Uterus (tissue), 3 donors: ENCODE measurements at regions not wholly inside any gene's neighbourhood (a gene's known extent, or its start where the extent isn't known, plus 50 kb on each side); places are given as distances from the start of the nearest gene placed in this dataset.

Experiments used
- DNase-seq, 2 donors: peaks; one replicate each; pipeline ENCODE4 v3.0.0-alpha.2; 2019 to 2020
- H3K27ac ChIP-seq, 2 donors: fragments of 200-600 bp; sonication (generic); 1 replicate in 1 of 2; 2 replicates in 1 of 2; pipeline ENCODE4 v1.5.1; 2016 to 2018
- H3K27me3 ChIP-seq, 2 donors: fragments of 200-600 bp; sonication (generic); one replicate each; pipeline ENCODE4 v1.5.1; 2018 to 2019; ENCODE audit warnings: control low read depth in 1 of 2
- H3K36me3 ChIP-seq, 2 donors: fragments of 200-600 bp; sonication (generic); one replicate each; pipeline ENCODE4 v1.5.1; 2019; ENCODE audit warnings: control low read depth in 1 of 2
- H3K4me1 ChIP-seq, 2 donors: fragments of 200-600 bp; sonication (generic); one replicate each; pipeline ENCODE4 v1.5.1; 2018 to 2019; ENCODE audit warnings: control low read depth in 1 of 2
- H3K4me3 ChIP-seq, 2 donors: fragments of 200-600 bp; sonication (generic); 1 replicate in 1 of 2; 2 replicates in 1 of 2; pipeline ENCODE4 v1.5.1; 2018 to 2019; ENCODE audit warnings: mild to moderate bottlenecking in 1 of 2
- H3K9me3 ChIP-seq, 2 donors: fragments of 200-600 bp; sonication (generic); one replicate each; pipeline ENCODE4 v1.5.1; 2019; ENCODE audit warnings: control low read depth in 1 of 2
- POLR2A ChIP-seq, 2 donors: fragments of 450-650 bp; IDR thresholded peaks; one replicate each; pipeline ENCODE4 v1.6.1; 2016; ENCODE audit warnings: antibody characterized with exemption in 2 of 2, mild to moderate bottlenecking in 1 of 2, moderate library complexity in 1 of 2
- intact Hi-C: fragments of 100-400 bp; cut with DNase I; formaldehyde crosslinking; loops from one replicate; pipeline ENCODE4 v1.15.1; 2023; ENCODE audit warnings: low total_unique reads
- TF ChIP-seq, protein P1 (sequence below), 4 experiments: fragments of 200-600 bp in 2 of 4; fragments of 450-650 bp in 2 of 4; sonication (generic) in 2 of 4; IDR thresholded peaks; one replicate each; pipeline ENCODE4 v1.5.1; 2016 to 2019; ENCODE audit warnings: antibody characterized with exemption in 4 of 4, mild to moderate bottlenecking in 2 of 4, moderate library complexity in 1 of 4
- donor health status: DM: yes; HTN: yes; CAD: no.

DNA sequence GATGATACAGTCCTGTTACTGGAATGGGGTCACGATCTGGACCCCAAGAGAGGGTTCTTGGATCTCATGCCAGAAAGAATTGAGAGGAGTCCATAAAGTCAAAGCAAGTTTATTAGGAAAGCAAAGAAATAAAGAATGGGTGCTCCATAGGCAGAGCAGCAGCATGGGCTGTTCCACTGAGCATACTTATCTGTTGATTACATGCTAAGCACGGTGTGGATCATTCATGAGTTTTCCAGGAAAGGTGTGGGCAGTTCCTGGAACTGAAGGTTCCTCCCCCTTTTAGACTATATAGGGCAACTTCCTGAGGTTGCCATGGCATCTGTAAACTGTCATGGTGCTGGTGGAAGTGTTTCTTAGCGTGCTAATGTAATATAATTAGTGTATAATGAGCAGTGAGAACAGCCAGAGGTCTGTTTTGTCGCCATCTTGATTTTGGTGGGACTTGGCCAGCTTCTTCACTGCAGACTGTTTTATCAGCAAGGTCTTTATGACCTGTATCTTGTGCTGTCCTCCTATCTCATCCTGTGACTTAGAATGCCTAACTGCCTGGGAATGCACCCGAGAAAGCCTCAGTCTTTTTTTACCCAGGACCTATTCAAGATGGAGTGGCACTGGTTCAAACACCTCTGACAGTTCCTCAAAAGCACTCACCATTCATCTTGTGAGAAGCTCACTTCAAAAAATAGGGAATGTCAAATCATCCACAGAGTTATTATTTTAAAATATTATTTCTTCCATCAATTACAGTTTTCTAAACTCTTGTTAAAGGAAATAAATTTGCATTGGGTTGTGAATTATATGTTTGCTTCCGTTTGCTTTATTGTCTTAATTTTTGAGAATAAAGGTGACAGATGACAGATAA lies 1358.8 kb upstream of the TMEM132C start:
- no peaks in the 10 kb centered on the region for H3K36me3 ChIP-seq
- H3K4me1 ChIP-seq: no peaks in the 10 kb centered on the region
- TF ChIP-seq, protein P1, sequence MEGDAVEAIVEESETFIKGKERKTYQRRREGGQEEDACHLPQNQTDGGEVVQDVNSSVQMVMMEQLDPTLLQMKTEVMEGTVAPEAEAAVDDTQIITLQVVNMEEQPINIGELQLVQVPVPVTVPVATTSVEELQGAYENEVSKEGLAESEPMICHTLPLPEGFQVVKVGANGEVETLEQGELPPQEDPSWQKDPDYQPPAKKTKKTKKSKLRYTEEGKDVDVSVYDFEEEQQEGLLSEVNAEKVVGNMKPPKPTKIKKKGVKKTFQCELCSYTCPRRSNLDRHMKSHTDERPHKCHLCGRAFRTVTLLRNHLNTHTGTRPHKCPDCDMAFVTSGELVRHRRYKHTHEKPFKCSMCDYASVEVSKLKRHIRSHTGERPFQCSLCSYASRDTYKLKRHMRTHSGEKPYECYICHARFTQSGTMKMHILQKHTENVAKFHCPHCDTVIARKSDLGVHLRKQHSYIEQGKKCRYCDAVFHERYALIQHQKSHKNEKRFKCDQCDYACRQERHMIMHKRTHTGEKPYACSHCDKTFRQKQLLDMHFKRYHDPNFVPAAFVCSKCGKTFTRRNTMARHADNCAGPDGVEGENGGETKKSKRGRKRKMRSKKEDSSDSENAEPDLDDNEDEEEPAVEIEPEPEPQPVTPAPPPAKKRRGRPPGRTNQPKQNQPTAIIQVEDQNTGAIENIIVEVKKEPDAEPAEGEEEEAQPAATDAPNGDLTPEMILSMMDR (IDR thresholded peaks at IDR 0.05): no peak
- no peak for TF ChIP-seq POLR2A (IDR thresholded peaks at IDR 0.05)
- intact Hi-C loops: no loop called here
- no peaks in the 10 kb centered on the region for H3K9me3 ChIP-seq
- no peak overlapping the region for H3K27ac ChIP-seq
- no peaks in the 10 kb centered on the region for H3K27me3 ChIP-seq
- no peak overlapping the region for H3K4me3 ChIP-seq
- no peak for DNase-seq

DNA sequence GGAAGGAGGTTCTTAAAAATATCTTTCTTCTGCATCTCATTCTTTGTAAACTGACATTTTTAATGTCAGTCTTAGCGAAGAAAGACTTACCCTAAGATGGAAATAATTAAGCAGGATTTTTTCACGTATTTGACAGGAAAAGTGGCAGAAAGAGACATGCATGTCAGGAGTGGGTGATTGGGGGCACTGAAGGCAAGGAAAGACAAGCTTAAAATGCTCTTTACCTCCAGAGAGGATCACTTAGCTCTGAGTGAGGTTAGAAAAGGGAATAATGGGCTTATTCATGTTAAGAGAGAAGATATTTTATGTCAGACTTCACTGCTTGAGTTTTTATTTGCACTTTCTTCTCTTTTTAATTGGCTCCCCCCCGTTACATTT lies 1358.2 kb upstream of the TMEM132C start:
- Histone ChIP-seq H3K4me1 (no peaks in the 10 kb centered on the region), H3K4me3 (no peak overlapping the region), H3K27me3 (no peaks in the 10 kb centered on the region), H3K36me3 (no peaks in the 10 kb centered on the region), H3K9me3 (no peaks in the 10 kb centered on the region), H3K27ac (no peak overlapping the region)
- DNase-seq: no peak
- intact Hi-C loops: no loop called here
- TF ChIP-seq, protein P1 (IDR thresholded peaks at IDR 0.05): no peak
- no peak for TF ChIP-seq POLR2A (IDR thresholded peaks at IDR 0.05)

DNA sequence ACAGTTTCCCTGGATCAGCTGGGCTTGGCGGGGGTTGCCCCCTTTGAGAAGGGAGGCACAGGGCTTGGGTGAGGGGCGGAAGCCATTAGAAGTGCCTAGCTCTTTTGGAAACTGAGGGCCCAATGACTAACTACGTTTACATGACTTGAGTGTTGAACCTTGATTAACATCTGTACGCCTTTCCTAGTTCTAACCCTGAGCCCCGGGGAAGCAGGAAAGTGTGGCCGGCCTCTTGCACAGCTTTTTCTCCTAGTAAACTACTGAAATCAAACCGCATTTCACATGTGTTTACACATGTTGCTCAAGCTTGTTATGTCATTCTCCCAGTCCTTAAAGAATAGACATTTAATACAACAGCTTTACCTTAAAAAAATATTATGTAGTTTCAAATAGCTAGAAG lies 1356.4 kb upstream of the TMEM132C start:
- TF ChIP-seq POLR2A (IDR thresholded peaks at IDR 0.05): no peak
- TF ChIP-seq, protein P1 (IDR thresholded peaks at IDR 0.05): no peak
- Histone ChIP-seq H3K4me1 (no peaks in the 10 kb centered on the region), H3K36me3 (no peaks in the 10 kb centered on the region), H3K9me3 (no peaks in the 10 kb centered on the region), H3K27me3 (no peaks in the 10 kb centered on the region), H3K27ac (no peak overlapping the region), H3K4me3 (no peak overlapping the region)
- intact Hi-C loops: no loop called here
- no peak for DNase-seq

DNA sequence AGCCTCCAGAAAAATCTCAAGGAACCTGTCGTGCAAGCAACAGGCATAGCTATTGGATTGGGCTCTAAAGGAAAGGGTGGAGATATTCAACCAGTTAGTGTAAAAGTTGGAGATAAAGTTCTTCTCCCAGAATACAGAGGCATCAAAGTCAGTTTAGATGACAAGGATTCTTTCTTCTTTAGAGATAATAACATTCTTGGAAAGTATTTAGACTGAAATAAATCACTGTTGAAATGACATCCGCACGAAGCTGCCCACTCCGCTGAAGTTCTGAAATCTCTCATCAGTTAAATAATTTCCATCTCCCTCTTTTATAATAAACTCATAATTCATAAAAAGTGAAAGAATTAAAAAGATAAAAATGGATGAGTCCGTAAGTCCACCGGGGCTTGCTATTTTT lies 1354.9 kb upstream of the TMEM132C start:
- DNase-seq: no peak
- Histone ChIP-seq H3K36me3 (no peaks in the 10 kb centered on the region), H3K27me3 (no peaks in the 10 kb centered on the region), H3K27ac (no peak overlapping the region), H3K9me3 (no peaks in the 10 kb centered on the region), H3K4me3 (no peak overlapping the region), H3K4me1 (no peaks in the 10 kb centered on the region)
- intact Hi-C loops: no loop called here
- TF ChIP-seq POLR2A (IDR thresholded peaks at IDR 0.05): no peak
- TF ChIP-seq, protein P1 (IDR thresholded peaks at IDR 0.05): no peak

DNA sequence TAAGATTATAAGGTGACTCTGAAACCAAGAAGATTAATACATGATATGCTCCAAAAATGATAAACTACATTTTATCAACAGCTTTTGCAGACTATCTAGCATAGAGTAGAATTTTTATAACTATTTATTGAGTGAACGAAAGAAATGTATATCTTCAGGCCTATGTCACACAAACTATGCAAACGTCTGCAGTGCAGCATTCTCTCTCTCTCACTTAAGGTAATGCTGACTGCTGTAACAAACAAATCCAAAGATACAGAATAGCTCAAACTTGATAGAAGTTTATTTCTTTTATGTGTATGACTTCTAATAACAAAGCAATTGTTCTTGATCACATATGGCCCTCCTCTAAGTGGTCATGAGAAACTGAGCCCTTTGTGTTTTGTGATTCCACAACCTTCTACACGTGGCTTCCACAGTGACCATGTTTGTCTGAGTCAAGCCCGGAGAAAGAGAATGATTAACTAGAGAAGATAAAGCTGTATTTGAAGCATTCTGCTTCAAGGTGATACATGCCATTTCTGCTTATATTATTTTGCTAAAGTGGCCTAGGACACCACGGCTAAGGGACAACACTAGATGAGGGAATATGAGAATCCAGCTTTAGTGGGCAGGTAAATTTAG lies 1352.7 kb upstream of the TMEM132C start:
- H3K36me3 ChIP-seq: no peaks in the 10 kb centered on the region
- H3K27ac ChIP-seq: no peak overlapping the region
- H3K4me1 ChIP-seq: no peaks in the 10 kb centered on the region
- intact Hi-C loops: no loop called here
- H3K27me3 ChIP-seq: no peaks in the 10 kb centered on the region
- H3K9me3 ChIP-seq: no peaks in the 10 kb centered on the region
- no peak for DNase-seq
- no peak overlapping the region for H3K4me3 ChIP-seq
- TF ChIP-seq, protein P1 (IDR thresholded peaks at IDR 0.05): no peak
- no peak for TF ChIP-seq POLR2A (IDR thresholded peaks at IDR 0.05)
